Liver (tissue), 8 donors: ENCODE measurements at regions not wholly inside any gene's neighbourhood (a gene's known extent, or its start where the extent isn't known, plus 50 kb on each side); places are given as distances from the start of the nearest gene placed in this dataset.
A peak's percentile ranks its signal among the peaks of the same experiment; 100 is the strongest.

ENCODE experiments used
- DNase-seq: peaks from one replicate; pipeline ENCODE4 v3.0.0-alpha.2; 2017; ENCODE audit warnings: low spot score
- H3K27ac ChIP-seq, 2 donors: one replicate each; pipeline ENCODE4 v1.7.0; 2013; ENCODE audit warnings: inconsistent platforms in 2 of 2, low read length in 2 of 2, control low read depth in 1 of 2, low read depth in 1 of 2, mild to moderate bottlenecking in 1 of 2
- H3K27me3 ChIP-seq, 4 donors: one replicate each; pipeline versions ENCODE4 v1.6.1 to v1.7.0; 2013; ENCODE audit warnings: low read length in 3 of 4, inconsistent platforms in 1 of 4, mild to moderate bottlenecking in 1 of 4, moderate library complexity in 1 of 4; ENCODE audit not compliant: control insufficient read depth in 4 of 4, insufficient read depth in 4 of 4
- H3K36me3 ChIP-seq, 4 donors: one replicate each; pipeline versions ENCODE4 v1.6.1 to v1.7.0; 2013; ENCODE audit warnings: low read length in 3 of 4, mild to moderate bottlenecking in 3 of 4, low read depth in 1 of 4, moderate library complexity in 1 of 4; ENCODE audit not compliant: control insufficient read depth in 4 of 4, insufficient read depth in 3 of 4
- H3K4me1 ChIP-seq, 4 donors: one replicate each; pipeline versions ENCODE4 v1.6.1 to v1.7.0; 2013; ENCODE audit warnings: low read length in 3 of 4, mild to moderate bottlenecking in 3 of 4, moderate library complexity in 1 of 4; ENCODE audit not compliant: control insufficient read depth in 4 of 4, insufficient read depth in 4 of 4
- H3K4me3 ChIP-seq, 3 donors: one replicate each; pipeline versions ENCODE4 v1.6.1 to v1.7.0; 2013; ENCODE audit warnings: low read length in 3 of 3, control low read depth in 1 of 3, low read depth in 1 of 3, mild to moderate bottlenecking in 1 of 3
- H3K9ac ChIP-seq, 2 donors: one replicate each; pipeline ENCODE4 v1.7.0; 2013; ENCODE audit warnings: low read length in 2 of 2, mild to moderate bottlenecking in 2 of 2, moderate library complexity in 2 of 2, control low read depth in 1 of 2, low read depth in 1 of 2
- H3K9me3 ChIP-seq, 4 donors: one replicate each; pipeline versions ENCODE4 v1.6.1 to v1.7.0; 2013; ENCODE audit warnings: low read length in 3 of 4; ENCODE audit not compliant: control insufficient read depth in 4 of 4
- ATF3 ChIP-seq: IDR thresholded peaks from 2 replicates; pipeline ENCODE4 v1.6.1; 2016; ENCODE audit warnings: antibody characterized with exemption
- CTCF ChIP-seq: fragments of 150-350 bp; IDR thresholded peaks from 2 replicates; pipeline ENCODE4 v1.5.1; 2017; ENCODE audit warnings: improper control_type of control experiment, low read depth, low read length; ENCODE audit not compliant: missing input control
- EGR1 ChIP-seq, 2 donors: IDR thresholded peaks; 2 replicates each; pipeline ENCODE4 v1.6.1; 2016 to 2018; ENCODE audit warnings: antibody characterized with exemption in 2 of 2, low read depth in 2 of 2
- FOXA1 ChIP-seq: IDR thresholded peaks from 2 replicates; pipeline ENCODE4 v1.6.1; 2016; ENCODE audit warnings: antibody characterized with exemption
- FOXA2 ChIP-seq: IDR thresholded peaks from 2 replicates; pipeline ENCODE4 v1.6.1; 2016; ENCODE audit warnings: antibody characterized with exemption
- GABPA ChIP-seq, 2 donors: IDR thresholded peaks in 1 of 2; conservative IDR thresholded peaks in 1 of 2; 2 replicates each; pipeline ENCODE4 v1.6.1; 2016; ENCODE audit warnings: antibody characterized with exemption in 2 of 2, mild to moderate bottlenecking in 1 of 2, moderate library complexity in 1 of 2
- HNF4A ChIP-seq, 2 donors: conservative IDR thresholded peaks; 2 replicates each; pipeline ENCODE4 v1.6.1; 2016; ENCODE audit warnings: antibody characterized with exemption in 2 of 2, mild to moderate bottlenecking in 2 of 2
- HNF4G ChIP-seq: IDR thresholded peaks from 2 replicates; pipeline ENCODE4 v1.6.1; 2016; ENCODE audit warnings: antibody characterized with exemption
- JUND ChIP-seq, 2 donors: IDR thresholded peaks; 2 replicates each; pipeline ENCODE4 v1.6.1; 2016; ENCODE audit warnings: antibody characterized with exemption in 2 of 2
- NR2F2 ChIP-seq: IDR thresholded peaks from 2 replicates; pipeline ENCODE4 v1.6.1; 2016; ENCODE audit warnings: antibody characterized with exemption
- RAD21 ChIP-seq, 2 donors: IDR thresholded peaks; 2 replicates each; pipeline ENCODE4 v1.6.1; 2016; ENCODE audit warnings: antibody characterized with exemption in 2 of 2, mild to moderate bottlenecking in 2 of 2
- REST ChIP-seq: IDR thresholded peaks from 2 replicates; pipeline ENCODE4 v1.6.1; 2016; ENCODE audit warnings: antibody characterized with exemption, mild to moderate bottlenecking
- RXRA ChIP-seq, 2 donors: IDR thresholded peaks; 2 replicates each; pipeline ENCODE4 v1.6.1; 2017 to 2018; ENCODE audit warnings: antibody characterized with exemption in 2 of 2, mild to moderate bottlenecking in 1 of 2
- SP1 ChIP-seq: IDR thresholded peaks from 2 replicates; pipeline ENCODE4 v1.6.1; 2018; ENCODE audit warnings: antibody characterized with exemption, mild to moderate bottlenecking
- TAF1 ChIP-seq: conservative IDR thresholded peaks from 2 replicates; pipeline ENCODE4 v1.6.1; 2016; ENCODE audit warnings: antibody characterized with exemption, mild to moderate bottlenecking
- YY1 ChIP-seq: IDR thresholded peaks from 2 replicates; pipeline ENCODE4 v1.6.1; 2016; ENCODE audit warnings: antibody characterized with exemption, mild to moderate bottlenecking
- ZBTB33 ChIP-seq: IDR thresholded peaks from 2 replicates; pipeline ENCODE4 v1.6.1; 2016; ENCODE audit warnings: antibody characterized with exemption
- whole genome bisulfite sequencing: extraction: QIAGEN DNeasy Blood & Tissue Kit; methylation state at CpG from one replicate; pipeline ENCODE4 v1.1.7; 2013; 5-methylcytosine and 5-hydroxymethylcytosine counted together
- TF ChIP-seq, protein P1 (sequence below): IDR thresholded peaks from 2 replicates; pipeline ENCODE4 v1.6.1; 2016; ENCODE audit warnings: antibody characterized with exemption
- donor health status: healthy.
- donor health status: healthy.
- donor health status: healthy.
- donor health status: healthy.
- donor health status: healthy.

GRCh38 chr13:40063703-40064102 is 408.2 kb downstream of the COG6 start:
- Histone ChIP-seq H3K9ac (no peak overlapping the region), H3K4me1 (peaks cover 3 to 13% (median 12%) of the 10 kb centered on the region in 4 donors), H3K4me3 (no peak overlapping the region), H3K27ac (peak overlapping the region in 1 of 2 donors; percentile 27), H3K36me3 (no peaks in the 10 kb centered on the region), H3K9me3 (no peaks in the 10 kb centered on the region), H3K27me3 (no peaks in the 10 kb centered on the region)
- peak; percentile 14 to 53 for TF ChIP-seq HNF4A (conservative IDR thresholded peaks at IDR 0.05)
- TF ChIP-seq, protein P1, sequence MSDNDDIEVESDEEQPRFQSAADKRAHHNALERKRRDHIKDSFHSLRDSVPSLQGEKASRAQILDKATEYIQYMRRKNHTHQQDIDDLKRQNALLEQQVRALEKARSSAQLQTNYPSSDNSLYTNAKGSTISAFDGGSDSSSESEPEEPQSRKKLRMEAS = peak; percentile 31
- TF ChIP-seq RXRA (IDR thresholded peaks at IDR 0.05) = peak; percentile 12 to 61
- TF ChIP-seq EGR1 (IDR thresholded peaks at IDR 0.05; ENCODE audit: low read depth in 2 of 2) = no peak
- TF ChIP-seq FOXA2 = peak; percentile 80
- peak; percentile 33 for TF ChIP-seq YY1
- no peak for TF ChIP-seq SP1
- TF ChIP-seq CTCF = no peak
- TF ChIP-seq FOXA1 = peak; percentile 74
- peak; percentile 31 to 37 for TF ChIP-seq RAD21 (IDR thresholded peaks at IDR 0.05)
- no peak for DNase-seq
- 10% methylated on average over 1 of the region's 1 CpG for WGBS

DNA sequence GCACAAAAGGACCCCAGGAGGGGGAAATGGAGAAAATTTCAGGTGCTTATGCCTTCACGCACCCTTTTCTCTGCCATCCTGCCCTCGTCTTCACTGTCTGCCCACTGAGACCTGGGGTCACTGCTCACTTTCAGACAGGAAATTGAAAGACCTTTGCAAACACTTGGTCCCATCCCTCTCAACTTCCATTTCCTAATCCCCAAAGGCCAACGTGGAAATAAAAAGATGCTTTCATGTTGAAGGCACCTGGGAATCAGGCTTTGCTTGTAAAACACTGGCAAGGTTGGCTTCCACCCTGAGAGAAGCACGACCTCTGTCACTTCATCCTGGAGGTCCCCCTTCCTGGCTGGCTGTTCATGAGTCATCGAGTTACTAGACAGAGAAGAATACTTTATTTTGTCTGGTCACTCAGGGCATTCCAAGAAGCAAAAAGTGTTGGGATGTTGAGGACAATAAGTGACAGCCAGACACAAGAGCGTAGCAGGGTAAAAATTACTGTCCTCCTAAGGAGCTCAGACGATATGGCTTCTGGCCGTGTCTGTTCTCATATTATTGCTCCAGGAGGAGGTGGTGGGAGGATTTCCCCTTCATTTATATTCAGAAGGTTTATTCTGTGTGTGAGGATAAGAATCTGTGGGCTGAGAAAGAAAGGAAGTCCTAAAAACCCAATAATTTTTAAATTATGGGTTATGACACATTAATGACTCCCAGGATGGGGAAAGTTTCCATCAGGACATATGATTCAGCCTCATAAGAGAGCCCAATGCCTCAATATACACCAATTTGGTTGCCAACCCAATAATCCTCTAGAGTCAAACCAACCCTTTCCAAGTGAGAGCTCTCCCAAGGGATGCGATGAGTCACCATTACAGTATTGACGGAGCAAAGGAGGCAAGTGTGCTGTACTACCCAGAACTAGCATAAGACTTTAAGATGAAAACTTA is 409.0 kb downstream of the COG6 start:
- WGBS = 70% methylated on average over 10 of the region's 10 CpGs
- no peak for DNase-seq

More for the DNA sequence above, 409.0 kb downstream of the COG6 start:
- peak overlapping the region in 1 of 2 donors; percentile 27 for H3K27ac ChIP-seq
- H3K9me3 ChIP-seq = no peaks in the 10 kb centered on the region
- TF ChIP-seq TAF1 (no peak), FOXA1 (no peak), FOXA2 (no peak), JUND (IDR thresholded peaks at IDR 0.05) (no peak), EGR1 (IDR thresholded peaks at IDR 0.05; ENCODE audit: low read depth in 2 of 2) (no peak), GABPA (IDR thresholded peaks at IDR 0.05 in 1 of 2, conservative IDR thresholded peaks at IDR 0.05 in 1 of 2) (no peak), RXRA (IDR thresholded peaks at IDR 0.05) (no peak), HNF4A (conservative IDR thresholded peaks at IDR 0.05) (no peak), REST (no peak), NR2F2 (no peak), SP1 (no peak), ZBTB33 (no peak), YY1 (no peak), HNF4G (no peak), RAD21 (IDR thresholded peaks at IDR 0.05) (no peak), ATF3 (no peak), CTCF (no peak)
- TF ChIP-seq, protein P1 = no peak
- H3K4me3 ChIP-seq = no peak overlapping the region
- H3K27me3 ChIP-seq = no peaks in the 10 kb centered on the region
- H3K4me1 ChIP-seq = peaks cover 3 to 17% (median 14%) of the 10 kb centered on the region in 4 donors
- no peak overlapping the region for H3K9ac ChIP-seq
- no peaks in the 10 kb centered on the region for H3K36me3 ChIP-seq
